ENCODE measurements at regions not wholly inside any gene's neighbourhood (a gene's known extent, or its start where the extent isn't known, plus 50 kb on each side); places are given as distances from the start of the nearest gene placed in this dataset.

DNA sequence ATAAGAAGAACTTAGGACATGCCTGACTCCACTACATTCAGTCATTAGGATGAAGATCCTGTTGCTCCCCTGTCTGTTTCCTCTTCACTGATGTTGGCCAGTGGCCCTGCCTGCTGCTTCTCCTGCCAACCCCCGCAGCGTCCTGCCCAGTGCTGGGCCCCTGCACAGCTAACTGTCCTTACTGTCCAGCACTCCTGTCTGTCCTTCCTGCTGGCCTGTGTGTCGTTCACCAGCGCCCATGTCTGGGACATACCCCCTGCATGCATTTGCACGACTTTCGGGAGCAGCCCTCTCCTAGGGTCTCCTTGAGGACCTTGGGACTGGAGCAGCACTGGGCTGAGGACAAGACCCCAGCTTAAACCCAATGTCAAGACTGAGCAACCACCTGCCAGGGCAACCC, 547.6 kb downstream of the BNC2 start:
- FAIRE-seq, result no peak
- DNase-seq (ENCODE audit: low spot score in 2 of 2), result no peak

- FAIRE-seq (no peak), DNase-seq (ENCODE audit: low spot score in 2 of 2) (no peak)
Measured at GRCh38 chr9:16325966-16326365, 544.5 kb downstream of the BNC2 start.

DNA sequence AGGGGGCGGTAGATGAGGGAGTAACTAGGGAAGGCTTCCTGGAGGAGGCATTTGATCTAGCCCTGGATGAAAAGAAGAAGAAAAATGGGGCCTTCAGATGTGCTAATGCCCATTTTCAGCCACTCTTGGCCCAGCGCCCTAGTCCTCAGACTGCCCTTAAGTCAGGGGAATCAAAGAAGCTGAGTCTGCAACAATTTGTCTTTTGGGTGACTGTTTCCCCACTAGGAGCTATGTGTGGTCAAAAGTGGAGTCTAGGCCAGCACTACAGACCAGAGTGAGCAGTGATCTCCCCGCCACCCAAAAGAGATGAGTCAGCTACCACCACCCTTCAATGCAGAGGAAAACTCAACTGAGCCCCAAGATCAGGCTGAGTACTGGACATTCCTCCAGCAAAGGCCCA, 542.1 kb downstream of the BNC2 start:
- FAIRE-seq, result no peak
- no peak for DNase-seq (ENCODE audit: low spot score in 2 of 2)

- FAIRE-seq, result no peak
- DNase-seq (ENCODE audit: low spot score in 2 of 2), result no peak
Measured at GRCh38 chr9:16329671-16330113, 540.8 kb downstream of the BNC2 start.

- no peak for DNase-seq (ENCODE audit: low spot score in 2 of 2)
- no peak for FAIRE-seq
Measured at GRCh38 chr9:16331031-16331430, 539.4 kb downstream of the BNC2 start.

DNA sequence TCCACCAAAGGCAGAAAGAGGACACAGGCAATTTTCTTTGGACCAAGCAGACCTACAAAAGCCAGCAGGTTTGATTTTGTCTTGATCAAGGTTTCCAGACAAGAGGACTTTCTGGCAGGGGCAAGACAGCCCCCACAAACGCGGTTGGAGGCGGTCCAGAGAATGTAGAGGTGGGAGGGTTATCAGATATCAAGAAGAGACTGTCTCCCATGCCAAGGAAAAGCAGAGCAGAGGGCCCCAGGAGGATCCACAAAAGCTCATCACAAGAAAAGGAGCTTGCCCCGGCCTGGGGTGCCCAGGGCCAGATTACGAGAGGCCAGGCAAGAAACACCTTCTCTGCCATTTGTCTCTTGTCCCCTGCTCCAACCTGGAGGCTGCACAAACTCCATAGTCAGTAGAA, 538.9 kb downstream of the BNC2 start:
- FAIRE-seq (no peak), DNase-seq (ENCODE audit: low spot score in 2 of 2) (no peak)

- no peak for DNase-seq (ENCODE audit: low spot score in 2 of 2)
- no peak for FAIRE-seq
Measured at GRCh38 chr9:16333691-16334090, 536.8 kb downstream of the BNC2 start.

GRCh38 chr9:16335788-16336580, 534.5 kb downstream of the BNC2 start:
- DNase-seq (ENCODE audit: low spot score in 2 of 2), result no peak
- FAIRE-seq, result no peak

GRCh38 chr9:16336833-16337232, 533.6 kb downstream of the BNC2 start:
- FAIRE-seq (no peak), DNase-seq (ENCODE audit: low spot score in 2 of 2) (no peak)

DNA sequence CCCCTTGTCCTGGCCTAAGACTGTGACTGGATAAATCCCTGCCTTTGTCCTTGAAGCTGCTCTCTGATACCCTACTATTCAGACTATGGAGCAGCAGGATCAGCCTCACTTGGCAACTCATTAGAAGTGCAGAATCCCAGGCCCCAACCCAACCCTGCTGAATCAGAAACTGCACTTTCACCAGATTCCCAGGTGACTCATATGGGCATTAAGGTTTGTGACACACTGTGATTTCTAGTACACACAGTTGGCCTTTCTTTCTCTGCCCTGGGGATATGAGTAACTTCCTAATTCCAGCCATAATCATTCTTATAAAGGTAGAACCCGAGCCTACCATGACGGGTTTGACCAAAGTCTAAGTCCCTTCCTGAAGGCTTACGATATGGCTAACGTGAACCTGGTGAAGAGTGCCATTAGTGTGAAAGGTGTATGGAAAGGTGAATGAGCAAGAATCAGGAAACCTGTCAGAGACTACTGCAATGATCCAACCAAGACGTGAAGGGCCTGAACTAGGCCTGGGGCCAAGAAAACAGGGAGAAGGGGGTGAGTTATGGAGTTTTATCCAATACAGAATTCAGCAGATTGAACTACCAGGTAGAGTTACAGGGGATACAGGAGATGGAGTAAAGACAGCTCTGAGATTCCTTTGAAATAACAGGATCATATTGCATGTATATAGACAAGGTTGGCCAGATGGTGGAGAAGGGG, 533.0 kb downstream of the BNC2 start:
- FAIRE-seq, result no peak
- no peak for DNase-seq (ENCODE audit: low spot score in 2 of 2)

GRCh38 chr9:16341177-16341576, 529.3 kb downstream of the BNC2 start:
- no peak for FAIRE-seq
- no peak for DNase-seq (ENCODE audit: low spot score in 2 of 2)

DNA sequence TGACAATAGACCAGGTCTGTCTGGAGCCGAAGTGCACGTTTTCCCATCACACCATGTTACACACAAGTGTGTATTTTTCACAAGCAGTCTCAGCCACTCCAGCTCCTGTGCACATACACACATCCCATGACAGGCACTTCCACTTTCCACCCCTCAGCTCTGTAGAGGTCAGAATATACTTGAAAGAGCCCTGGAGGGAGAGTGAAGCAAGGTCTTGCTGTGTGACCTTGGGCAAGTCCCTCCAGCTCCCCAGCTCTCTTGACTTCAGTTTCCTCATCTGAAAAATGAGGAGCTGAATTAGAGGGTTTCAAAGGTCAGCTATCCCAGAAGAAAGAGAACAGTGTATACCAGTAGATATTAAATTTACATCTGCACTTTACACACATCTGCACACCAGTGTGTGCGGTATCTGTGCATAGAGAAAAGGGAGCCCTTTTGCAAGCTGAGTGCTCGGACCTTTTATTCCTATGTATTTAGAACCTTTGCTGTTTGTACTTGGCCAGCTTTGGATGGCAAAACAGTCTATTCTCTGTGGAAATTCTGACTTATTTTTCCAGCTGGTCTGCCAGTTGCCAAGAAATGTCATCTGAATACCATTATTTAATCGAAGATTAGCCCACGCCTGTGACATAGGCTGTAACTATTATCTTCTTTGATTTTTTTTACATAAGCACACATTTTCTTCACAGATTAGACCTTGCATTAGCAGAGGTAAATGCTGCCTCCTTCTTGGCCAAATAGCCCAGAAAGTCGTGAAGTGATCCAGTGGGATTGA, 528.0 kb downstream of the BNC2 start:
- DNase-seq (ENCODE audit: low spot score in 2 of 2) (no peak), FAIRE-seq (no peak)

DNA sequence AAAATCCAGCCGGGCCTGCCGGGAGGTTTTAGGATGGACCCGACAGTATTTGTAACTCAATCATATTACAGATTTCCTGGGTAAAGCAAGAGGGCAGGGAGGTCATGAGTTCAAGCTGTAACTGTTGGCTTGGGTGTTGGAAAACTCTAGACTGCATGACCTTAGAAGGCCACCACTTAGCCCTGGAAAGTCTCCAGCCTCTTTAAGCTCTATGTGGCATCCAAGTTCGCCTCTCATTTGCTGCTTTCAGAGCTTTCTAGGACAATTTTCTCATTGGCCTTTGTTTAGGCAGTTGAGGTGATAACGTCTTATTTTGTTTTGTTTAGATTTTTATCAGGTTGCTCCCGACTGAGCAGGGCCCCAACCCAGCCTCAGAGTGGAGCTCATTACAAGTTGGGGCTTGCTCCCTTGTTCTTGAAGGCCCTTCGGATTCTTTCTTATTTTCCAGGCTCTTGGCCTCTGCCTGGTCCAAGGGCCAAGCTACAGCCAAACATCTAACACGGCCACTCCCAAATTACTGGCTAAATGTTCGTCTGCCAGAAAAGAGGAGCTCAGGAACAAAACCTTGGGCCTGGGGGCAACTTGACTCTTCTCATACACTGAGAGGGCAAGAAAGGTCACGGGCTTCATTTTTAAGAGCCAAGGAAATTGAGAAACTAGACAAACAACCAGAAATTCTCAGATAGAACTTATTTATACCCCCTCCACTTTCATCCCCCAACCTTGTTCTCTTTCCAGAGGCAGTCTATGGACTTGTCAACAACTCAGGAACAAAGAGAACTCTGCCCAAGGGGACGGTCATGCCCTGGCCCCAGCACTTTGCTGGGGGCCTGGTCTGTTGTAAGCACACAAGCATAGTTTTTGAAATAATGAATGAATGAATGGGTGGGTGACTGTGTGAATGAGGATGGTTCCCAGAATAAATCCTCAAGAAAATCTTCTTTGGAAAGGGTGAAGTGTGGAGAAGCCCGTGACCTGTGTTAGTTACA, 526.9 kb downstream of the BNC2 start:
- DNase-seq (ENCODE audit: low spot score in 2 of 2) (no peak), FAIRE-seq (no peak)

DNA sequence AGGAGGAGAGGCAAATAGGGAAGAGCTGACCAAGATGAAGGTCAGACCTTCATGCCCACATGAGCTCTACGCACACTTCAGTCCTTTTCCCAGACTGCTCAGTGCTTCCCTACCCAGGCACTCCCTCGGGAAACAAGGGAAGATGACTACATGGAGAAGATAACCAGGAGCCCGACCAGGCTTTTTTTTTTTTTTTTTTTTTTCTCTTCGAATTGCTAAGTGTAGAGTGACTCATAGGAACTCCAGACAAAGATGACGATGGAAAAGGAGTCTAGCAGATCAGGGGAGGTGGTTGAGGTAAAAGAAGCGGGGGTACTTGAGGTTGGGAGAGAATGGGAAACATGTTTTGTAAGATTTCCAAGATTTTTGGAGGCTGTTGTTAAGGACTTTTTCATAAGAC, 526.1 kb downstream of the BNC2 start:
- FAIRE-seq (no peak), DNase-seq (ENCODE audit: low spot score in 2 of 2) (no peak)

DNA sequence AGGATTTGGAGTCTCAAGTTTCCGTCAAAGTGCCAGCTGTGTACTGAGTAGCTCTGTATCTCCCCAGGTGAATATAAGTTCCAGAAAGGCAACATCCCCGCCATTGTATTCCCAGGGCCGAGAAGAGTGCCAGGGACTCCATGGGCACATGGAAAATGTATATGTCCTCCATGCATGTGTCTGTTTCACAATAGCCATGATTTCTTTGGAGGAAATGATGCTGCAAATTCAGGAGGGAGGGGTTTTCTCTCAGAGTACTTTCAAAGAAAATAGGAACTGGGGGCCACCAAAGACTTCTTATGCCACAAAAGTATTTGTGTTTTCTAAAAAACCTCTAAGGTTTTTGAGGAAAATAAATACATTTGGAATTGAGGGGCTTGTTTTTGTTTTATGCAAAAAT, 524.6 kb downstream of the BNC2 start:
- DNase-seq (ENCODE audit: low spot score in 2 of 2), result no peak

GRCh38 chr9:16347886-16348285, 522.6 kb downstream of the BNC2 start:
- no peak for DNase-seq (ENCODE audit: low spot score in 2 of 2)
- no peak for FAIRE-seq

More for the DNA sequence above, 524.6 kb downstream of the BNC2 start:
- FAIRE-seq, result no peak

GRCh38 chr9:16348531-16348930, 521.9 kb downstream of the BNC2 start:
- no peak for FAIRE-seq
- no peak for DNase-seq (ENCODE audit: low spot score in 2 of 2)

- DNase-seq (ENCODE audit: low spot score in 2 of 2) (no peak), FAIRE-seq (no peak)
Measured at GRCh38 chr9:16352251-16352650, 518.2 kb downstream of the BNC2 start.

- no peak for FAIRE-seq
- no peak for DNase-seq (ENCODE audit: low spot score in 2 of 2)
Measured at GRCh38 chr9:16352791-16353401, 517.6 kb downstream of the BNC2 start.

All from frontal cortex (tissue), 3 donors.